ENCODE measurements at regions not wholly inside any gene's neighbourhood (a gene's known extent, or its start where the extent isn't known, plus 50 kb on each side); places are given as distances from the start of the nearest gene placed in this dataset.

DNA sequence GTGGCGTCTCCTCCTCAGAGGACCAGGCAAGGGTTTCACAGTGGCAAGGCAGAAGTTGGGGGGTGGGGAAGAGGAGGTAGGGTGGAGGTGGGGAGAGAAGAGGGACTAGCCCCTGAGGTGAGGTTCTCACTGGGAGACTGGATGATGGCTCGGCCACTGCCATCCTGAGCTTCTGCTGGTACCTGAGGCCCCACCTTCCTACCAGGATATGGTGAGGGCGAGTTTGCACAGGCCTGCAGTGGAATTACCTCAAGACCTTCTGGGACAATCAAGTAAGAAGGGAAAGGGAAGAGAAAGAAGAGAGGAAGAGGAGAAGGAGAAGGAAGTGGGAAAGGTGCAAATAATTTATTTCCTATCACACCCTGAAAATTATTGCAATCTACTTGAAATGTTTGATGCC is 111.8 kb upstream of the GDF10 start:
- Histone ChIP-seq H3K9me3 (ENCODE audit: low read depth, low read length) (no peaks in the 10 kb centered on the region), H3K4me1 (ENCODE audit: insufficient read depth, low read length) (no peaks in the 10 kb centered on the region), H3K4me3 (ENCODE audit: low read length) (no peak overlapping the region), H3K27me3 (ENCODE audit: insufficient read depth, low read length) (no peaks in the 10 kb centered on the region)

DNA sequence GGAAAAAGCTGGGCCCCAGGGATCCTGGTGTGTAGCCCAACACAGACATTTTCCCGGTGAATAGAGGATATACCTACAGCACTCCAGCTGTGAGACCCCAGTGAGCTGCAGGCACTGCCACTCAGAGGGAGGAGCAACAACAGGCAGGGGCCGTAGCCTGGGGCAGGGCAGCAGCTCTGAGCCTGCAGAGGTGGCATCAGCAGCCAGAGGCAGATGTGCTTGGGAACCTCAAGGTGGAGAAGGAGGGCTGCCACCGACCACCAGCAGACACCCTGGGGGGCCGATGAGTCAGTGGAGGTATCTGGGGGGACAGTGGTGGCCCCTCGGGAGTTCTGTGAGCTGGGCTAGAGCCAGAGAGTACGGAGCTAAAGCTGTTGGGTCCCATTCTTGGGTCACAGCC is 110.2 kb upstream of the GDF10 start:
- Histone ChIP-seq H3K27me3 (ENCODE audit: insufficient read depth, low read length) (no peaks in the 10 kb centered on the region), H3K4me3 (ENCODE audit: low read length) (no peak overlapping the region), H3K4me1 (ENCODE audit: insufficient read depth, low read length) (no peaks in the 10 kb centered on the region), H3K9me3 (ENCODE audit: low read depth, low read length) (no peaks in the 10 kb centered on the region)

DNA sequence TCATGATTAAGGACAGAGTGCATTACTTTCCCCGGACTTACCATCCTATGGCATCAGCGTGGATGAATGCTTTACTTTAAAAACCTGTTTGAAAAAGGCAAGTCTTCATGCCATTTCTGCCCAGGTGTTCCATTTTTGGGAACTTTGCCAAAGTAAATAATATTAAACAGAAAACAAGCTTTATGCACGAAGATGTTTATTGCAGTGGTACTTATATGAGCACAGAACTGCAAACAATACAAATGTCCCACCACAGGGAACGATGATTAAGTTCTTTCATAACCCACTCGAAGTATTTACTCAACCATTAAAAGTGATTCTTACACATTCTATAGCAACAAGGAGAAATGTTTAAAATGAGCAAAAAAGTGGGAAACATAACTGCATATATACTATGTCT is 109.7 kb upstream of the GDF10 start:
- no peaks in the 10 kb centered on the region for H3K9me3 ChIP-seq (ENCODE audit: low read depth, low read length)
- no peaks in the 10 kb centered on the region for H3K4me1 ChIP-seq (ENCODE audit: insufficient read depth, low read length)
- no peak overlapping the region for H3K4me3 ChIP-seq (ENCODE audit: low read length)
- no peaks in the 10 kb centered on the region for H3K27me3 ChIP-seq (ENCODE audit: insufficient read depth, low read length)

DNA sequence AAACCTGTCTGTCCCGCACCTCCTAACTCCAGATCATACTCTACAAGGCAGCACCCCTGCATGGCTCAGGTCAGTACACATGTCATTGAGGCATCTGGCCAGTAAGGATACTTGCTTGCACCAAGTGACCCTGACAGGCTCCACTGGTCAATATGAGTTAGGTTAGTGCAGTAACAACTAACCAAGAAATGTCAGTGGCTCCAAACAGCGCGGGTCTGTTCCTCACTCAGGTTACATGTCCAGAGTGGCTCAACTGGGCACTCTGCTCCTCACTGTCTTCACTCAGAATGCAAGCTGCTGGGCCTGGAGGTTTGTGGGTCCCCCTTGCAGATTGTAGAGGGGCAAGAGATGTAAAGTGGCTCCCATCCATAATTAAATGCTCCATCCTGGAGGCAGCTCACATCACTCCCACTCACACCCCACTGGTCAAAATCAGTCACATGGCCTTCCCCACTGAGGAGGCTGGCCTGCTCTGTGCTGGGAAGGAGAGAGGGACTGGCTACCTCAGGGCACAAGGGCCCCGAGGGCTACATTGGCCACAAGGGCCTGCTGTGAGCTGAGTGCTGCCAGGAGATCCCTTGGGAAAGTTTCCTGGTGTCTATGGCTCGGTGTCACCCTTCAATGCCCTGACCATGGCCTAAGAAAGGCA is 109.1 kb upstream of the GDF10 start:
- Histone ChIP-seq H3K4me3 (ENCODE audit: low read length) (no peak overlapping the region), H3K27me3 (ENCODE audit: insufficient read depth, low read length) (no peaks in the 10 kb centered on the region), H3K9me3 (ENCODE audit: low read depth, low read length) (no peaks in the 10 kb centered on the region), H3K4me1 (ENCODE audit: insufficient read depth, low read length) (no peaks in the 10 kb centered on the region)

DNA sequence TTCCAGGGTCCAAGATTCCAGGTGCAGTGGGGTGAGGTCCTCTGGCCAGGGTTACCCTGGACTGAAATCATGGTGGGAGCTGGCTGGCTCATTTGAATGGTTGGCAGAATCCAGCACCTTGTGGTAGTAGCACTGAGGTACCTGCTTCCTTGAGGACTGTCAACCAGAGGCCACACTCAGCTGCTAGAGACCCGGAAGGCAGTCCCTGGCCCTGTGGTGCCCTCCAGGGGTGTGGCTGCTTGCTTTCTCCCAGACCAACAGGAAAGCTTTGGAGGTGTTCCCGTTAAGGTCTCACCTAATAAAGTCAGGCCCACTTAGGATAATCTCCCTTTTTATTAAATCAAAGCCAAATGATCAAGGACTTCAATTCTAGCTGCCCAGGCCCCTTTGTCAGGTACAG is 107.7 kb upstream of the GDF10 start:
- no peaks in the 10 kb centered on the region for H3K9me3 ChIP-seq (ENCODE audit: low read depth, low read length)
- H3K4me1 ChIP-seq (ENCODE audit: insufficient read depth, low read length): no peaks in the 10 kb centered on the region
- no peak overlapping the region for H3K4me3 ChIP-seq (ENCODE audit: low read length)
- no peaks in the 10 kb centered on the region for H3K27me3 ChIP-seq (ENCODE audit: insufficient read depth, low read length)

DNA sequence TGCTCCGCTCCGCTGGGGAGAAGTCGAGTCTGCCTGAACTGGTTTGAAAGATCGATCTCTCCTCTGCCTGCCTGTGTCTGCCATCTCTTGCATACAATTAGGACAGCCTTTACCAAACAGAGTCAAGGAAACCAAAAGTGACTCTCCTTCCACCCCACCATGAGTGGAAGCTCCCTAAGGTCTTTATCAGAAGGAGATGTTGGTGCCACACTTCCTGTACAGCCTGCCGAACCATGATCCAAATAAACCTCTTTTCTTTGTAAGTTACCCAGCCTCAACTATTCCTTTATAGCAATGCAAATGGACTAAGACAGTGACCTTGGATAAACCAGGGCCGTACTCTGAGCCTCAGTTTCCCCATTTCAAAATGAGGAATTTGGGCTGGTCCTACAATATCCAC is 106.3 kb upstream of the GDF10 start:
- H3K9me3 ChIP-seq (ENCODE audit: low read depth, low read length): no peaks in the 10 kb centered on the region
- H3K4me3 ChIP-seq (ENCODE audit: low read length): no peak overlapping the region
- H3K27me3 ChIP-seq (ENCODE audit: insufficient read depth, low read length): no peaks in the 10 kb centered on the region
- no peaks in the 10 kb centered on the region for H3K4me1 ChIP-seq (ENCODE audit: insufficient read depth, low read length)

DNA sequence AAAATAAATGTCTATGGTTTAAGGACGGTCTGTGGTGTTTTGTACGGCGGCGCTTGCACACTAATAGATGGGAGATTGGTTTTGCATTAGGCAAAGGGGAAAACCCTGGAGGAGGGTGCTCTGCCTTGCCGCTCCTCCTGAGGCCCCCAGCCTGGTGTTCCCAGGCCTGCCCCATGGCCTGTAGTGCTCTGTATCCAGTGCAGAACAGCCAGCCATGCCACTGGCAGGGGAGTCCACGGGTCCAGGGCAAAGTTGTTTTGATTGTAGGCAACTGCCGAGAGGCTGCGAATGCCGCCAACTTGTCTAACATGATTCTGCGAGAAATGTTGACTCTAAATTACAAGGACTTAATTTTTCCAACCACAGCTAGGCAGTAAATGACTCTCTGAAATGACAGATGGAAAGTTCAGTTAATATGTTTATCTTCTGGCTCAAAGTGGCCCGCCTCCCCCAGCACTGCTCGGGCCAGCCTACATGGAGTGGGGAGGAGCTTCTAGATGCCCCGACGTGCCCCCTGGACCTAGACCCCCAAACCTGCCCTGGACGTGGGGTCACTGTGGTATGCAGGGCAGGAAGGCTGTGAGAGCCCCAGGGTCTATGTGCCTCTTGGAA is 104.6 kb upstream of the GDF10 start:
- no peaks in the 10 kb centered on the region for H3K4me1 ChIP-seq (ENCODE audit: insufficient read depth, low read length)
- no peaks in the 10 kb centered on the region for H3K27me3 ChIP-seq (ENCODE audit: insufficient read depth, low read length)
- no peaks in the 10 kb centered on the region for H3K9me3 ChIP-seq (ENCODE audit: low read depth, low read length)
- H3K4me3 ChIP-seq (ENCODE audit: low read length): no peak overlapping the region

DNA sequence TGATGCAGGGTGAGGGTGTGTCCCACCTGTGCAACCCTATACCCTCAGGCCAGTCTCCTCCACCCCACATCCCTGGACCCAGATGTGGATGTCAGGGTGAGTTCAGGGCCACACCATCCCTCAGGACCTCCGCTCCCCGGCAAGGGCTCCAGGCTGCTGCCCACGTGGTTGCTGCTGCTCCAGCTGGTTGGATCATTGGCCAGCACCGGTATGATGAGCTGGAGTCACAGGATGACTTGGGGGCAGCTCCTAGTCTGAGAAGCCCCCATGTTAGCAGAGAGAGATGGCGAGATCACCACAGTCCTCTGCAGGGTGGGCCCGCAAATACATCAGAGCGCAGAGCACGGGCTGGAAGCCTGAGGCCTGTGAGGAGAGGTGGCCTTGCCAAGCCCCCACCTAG is 103.3 kb upstream of the GDF10 start:
- Histone ChIP-seq H3K27me3 (ENCODE audit: insufficient read depth, low read length) (no peaks in the 10 kb centered on the region), H3K4me1 (ENCODE audit: insufficient read depth, low read length) (no peaks in the 10 kb centered on the region), H3K9me3 (ENCODE audit: low read depth, low read length) (no peaks in the 10 kb centered on the region), H3K4me3 (ENCODE audit: low read length) (no peak overlapping the region)

DNA sequence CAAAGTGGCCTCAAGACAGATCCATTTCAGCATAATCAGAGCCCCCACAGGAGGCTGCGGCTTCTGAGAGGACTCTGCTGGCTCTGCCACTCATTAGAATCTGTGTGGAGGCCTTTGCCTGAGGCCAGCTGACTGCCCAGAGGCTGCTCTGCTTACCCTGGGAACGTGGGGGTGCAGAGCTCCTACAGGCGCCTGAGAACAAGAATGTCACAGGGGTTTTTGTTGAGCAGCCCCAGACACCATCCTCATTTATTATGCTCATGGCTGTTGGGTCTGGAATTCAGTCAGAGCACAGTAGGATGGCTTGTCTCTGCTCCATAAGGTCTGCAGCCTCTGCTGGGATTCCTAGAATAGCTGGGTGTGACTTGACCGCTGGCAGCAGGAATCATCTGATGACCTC is 101.8 kb upstream of the GDF10 start:
- Histone ChIP-seq H3K27me3 (ENCODE audit: insufficient read depth, low read length) (no peaks in the 10 kb centered on the region), H3K4me1 (ENCODE audit: insufficient read depth, low read length) (no peaks in the 10 kb centered on the region), H3K4me3 (ENCODE audit: low read length) (no peak overlapping the region), H3K9me3 (ENCODE audit: low read depth, low read length) (no peaks in the 10 kb centered on the region)

DNA sequence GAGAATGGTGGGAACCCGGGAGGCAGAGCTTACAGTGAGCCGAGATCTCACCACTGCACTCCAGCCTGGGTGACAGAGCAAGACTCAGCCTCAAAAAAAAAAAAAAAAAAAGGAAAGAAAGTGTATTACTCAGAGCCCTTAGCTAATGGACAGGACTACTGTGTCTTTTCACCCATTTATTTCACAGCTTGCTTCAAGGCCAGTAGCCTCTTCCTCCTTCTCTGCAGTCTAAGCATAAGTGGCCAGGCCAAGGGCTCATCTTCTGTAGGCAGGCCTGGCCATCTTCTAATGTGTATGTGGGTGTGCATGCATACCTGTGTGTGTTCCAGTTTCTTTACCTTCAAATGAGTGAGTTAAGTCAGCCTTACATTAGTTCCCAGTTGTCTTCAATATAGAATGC is 94.8 kb upstream of the GDF10 start:
- Histone ChIP-seq H3K4me3 (ENCODE audit: low read length) (no peak overlapping the region), H3K27me3 (ENCODE audit: insufficient read depth, low read length) (no peaks in the 10 kb centered on the region), H3K9me3 (ENCODE audit: low read depth, low read length) (no peaks in the 10 kb centered on the region), H3K4me1 (ENCODE audit: insufficient read depth, low read length) (peaks cover 13% of the 10 kb centered on the region)

DNA sequence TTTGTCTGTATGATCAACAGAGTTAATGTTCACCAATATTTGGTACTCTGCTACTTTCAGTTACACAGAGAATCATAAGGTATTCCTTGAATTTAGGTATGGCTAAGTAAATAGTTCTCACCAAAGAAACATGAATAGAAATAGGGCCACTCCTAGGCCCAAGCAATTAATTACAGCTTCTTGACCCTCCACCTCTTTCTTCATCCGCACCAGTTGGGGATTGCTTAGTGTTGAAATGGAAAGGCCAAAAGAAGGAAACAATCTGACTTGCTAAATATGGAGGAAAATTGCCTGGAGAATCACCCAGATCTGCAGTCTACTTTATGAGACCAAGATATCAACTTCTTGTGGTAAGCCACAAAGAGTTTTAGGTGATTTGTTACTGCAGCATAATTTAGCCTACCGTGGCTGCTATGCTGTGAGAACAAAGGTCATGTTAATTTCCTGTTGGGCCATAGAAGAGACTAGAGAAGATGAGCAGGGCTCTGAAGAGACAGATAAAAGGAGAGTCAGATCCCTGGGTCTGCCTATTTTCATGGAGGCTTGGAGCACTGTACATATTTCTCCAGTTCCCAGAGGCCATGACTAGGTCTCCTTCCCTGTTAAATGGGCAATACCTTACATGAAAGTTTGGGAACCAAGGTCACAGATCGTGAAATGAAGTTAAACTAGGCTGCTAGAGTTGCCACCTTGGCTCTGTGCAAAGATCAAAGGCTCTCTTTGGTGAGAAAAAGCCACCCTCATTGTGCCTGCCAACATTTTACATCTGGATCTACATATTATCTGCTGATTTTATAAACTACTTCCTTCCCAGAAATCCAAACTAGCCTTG is 93.3 kb upstream of the GDF10 start:
- H3K4me3 ChIP-seq (ENCODE audit: low read length): no peak overlapping the region
- peaks cover 13% of the 10 kb centered on the region for H3K4me1 ChIP-seq (ENCODE audit: insufficient read depth, low read length)
- H3K27me3 ChIP-seq (ENCODE audit: insufficient read depth, low read length): no peaks in the 10 kb centered on the region
- no peaks in the 10 kb centered on the region for H3K9me3 ChIP-seq (ENCODE audit: low read depth, low read length)

DNA sequence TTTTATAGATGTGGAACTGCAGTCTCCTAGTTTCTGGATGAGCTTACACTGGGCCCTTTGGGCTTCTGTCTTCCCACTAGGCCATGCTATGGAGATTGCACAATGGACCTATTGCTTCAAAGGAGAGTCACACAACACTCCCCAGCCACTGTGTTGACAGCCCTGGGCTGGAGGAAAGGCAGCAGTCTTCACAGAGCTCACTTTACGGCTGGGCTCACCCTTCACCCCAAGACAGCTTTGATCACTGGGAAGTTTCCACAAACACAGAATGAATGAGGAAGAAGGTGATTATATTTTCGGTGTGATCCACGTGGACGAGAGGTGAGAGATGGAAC is 92.7 kb upstream of the GDF10 start:
- H3K4me3 ChIP-seq (ENCODE audit: low read length): no peak overlapping the region
- peaks cover 13% of the 10 kb centered on the region for H3K4me1 ChIP-seq (ENCODE audit: insufficient read depth, low read length)
- H3K27me3 ChIP-seq (ENCODE audit: insufficient read depth, low read length): no peaks in the 10 kb centered on the region
- H3K9me3 ChIP-seq (ENCODE audit: low read depth, low read length): no peaks in the 10 kb centered on the region

DNA sequence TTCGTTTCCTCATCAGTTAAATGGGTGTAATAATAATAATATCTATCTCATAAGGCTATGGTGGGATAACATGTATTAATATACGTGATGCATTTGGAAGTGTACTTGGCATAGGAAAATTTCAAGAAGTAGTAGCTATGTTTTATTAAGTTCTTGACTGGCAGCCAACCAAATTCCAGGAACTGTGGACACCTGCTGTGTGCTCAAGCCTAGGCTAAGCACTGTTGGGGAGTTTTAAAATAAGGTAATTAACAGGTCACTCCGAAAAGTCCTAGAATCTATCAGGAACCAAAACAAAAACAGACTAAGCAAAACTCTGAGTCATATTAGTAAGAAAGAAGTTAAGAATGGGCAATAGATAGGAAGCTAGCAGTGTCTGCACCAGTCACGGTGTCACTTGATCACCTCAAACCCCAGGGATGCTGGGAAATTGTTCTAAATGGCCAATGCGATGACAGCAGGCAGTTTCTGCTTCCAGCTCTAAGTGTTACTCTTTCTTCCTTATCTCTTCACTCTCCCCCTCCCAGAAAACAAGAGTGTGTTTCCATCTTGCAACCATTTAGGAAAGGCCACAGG is 92.0 kb upstream of the GDF10 start:
- Histone ChIP-seq H3K4me1 (ENCODE audit: insufficient read depth, low read length) (peaks cover 13% of the 10 kb centered on the region), H3K9me3 (ENCODE audit: low read depth, low read length) (no peaks in the 10 kb centered on the region), H3K4me3 (ENCODE audit: low read length) (no peak overlapping the region), H3K27me3 (ENCODE audit: insufficient read depth, low read length) (no peaks in the 10 kb centered on the region)

DNA sequence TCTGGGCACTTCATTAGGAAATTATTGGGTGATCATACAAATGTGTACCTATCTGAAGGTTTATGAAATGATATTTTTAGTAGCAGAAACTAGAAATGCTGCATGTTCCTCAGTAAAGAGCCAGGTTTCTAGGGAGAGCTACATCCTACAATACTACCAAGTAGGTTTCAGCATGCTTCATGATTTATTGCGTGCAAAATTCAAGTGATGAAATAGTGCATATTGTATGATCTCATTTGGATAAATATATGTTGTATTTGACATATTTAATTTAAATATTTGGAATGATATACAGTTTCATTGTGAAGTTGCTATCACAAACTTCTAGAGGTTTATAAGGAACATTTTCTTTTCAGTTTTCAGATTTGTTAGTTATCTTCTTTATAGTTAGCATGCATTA is 90.5 kb upstream of the GDF10 start:
- Histone ChIP-seq H3K9me3 (ENCODE audit: low read depth, low read length) (no peaks in the 10 kb centered on the region), H3K27me3 (ENCODE audit: insufficient read depth, low read length) (no peaks in the 10 kb centered on the region), H3K4me1 (ENCODE audit: insufficient read depth, low read length) (peaks cover 13% of the 10 kb centered on the region), H3K4me3 (ENCODE audit: low read length) (no peak overlapping the region)

DNA sequence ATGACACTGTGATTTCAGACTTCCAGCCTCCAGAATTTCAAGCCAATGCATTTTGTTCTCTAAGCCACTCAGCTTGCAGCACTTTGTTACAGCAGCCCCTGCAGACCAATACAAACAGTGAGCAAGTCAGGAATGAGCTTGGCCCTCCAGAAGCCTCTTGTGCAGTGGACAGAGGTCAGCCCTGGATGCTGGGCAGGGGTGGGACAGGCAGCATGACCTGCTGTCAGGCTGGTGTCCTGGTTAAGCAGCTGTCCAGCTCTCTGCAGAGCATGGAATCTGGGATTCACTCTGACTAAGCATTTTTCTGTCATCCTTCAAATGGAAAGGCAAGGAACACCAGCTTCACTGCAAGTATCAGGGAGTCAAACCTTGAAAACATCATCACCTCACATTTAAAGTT is 85.5 kb upstream of the GDF10 start:
- H3K27me3 ChIP-seq (ENCODE audit: insufficient read depth, low read length): no peaks in the 10 kb centered on the region
- no peaks in the 10 kb centered on the region for H3K9me3 ChIP-seq (ENCODE audit: low read depth, low read length)
- H3K4me1 ChIP-seq (ENCODE audit: insufficient read depth, low read length): no peaks in the 10 kb centered on the region
- H3K4me3 ChIP-seq (ENCODE audit: low read length): no peak overlapping the region

All from mononuclear cell (primary cell).